Mesenchymal stem cell (in vitro differentiated cells and primary cell): ENCODE measurements at regions not wholly inside any gene's neighbourhood (a gene's known extent, or its start where the extent isn't known, plus 50 kb on each side); places are given as distances from the start of the nearest gene placed in this dataset.

Source experiments
- DNase-seq: peaks from one replicate; pipeline ENCODE4 v3.0.0-alpha.2; 2013
- H2AFZ ChIP-seq: one replicate; pipeline ENCODE4 v1.6.1; 2013; ENCODE audit warnings: low read depth, mild to moderate bottlenecking, control low read depth, inconsistent platforms, low read length, moderate library complexity
- H2AK5ac ChIP-seq: 2 replicates; pipeline ENCODE4 v1.6.1; 2013; ENCODE audit warnings: low read length, moderate library complexity, mild to moderate bottlenecking, inconsistent platforms; ENCODE audit not compliant: severe bottlenecking
- H2BK120ac ChIP-seq: one replicate; pipeline ENCODE4 v1.6.1; 2013; ENCODE audit warnings: low read depth, mild to moderate bottlenecking, inconsistent platforms, low read length, moderate library complexity
- H2BK12ac ChIP-seq, 2 experiments: one replicate each; pipeline ENCODE4 v1.6.1; 2013; ENCODE audit warnings: inconsistent platforms in 2 of 2, low read length in 2 of 2, mild to moderate bottlenecking in 2 of 2, moderate library complexity in 2 of 2, control low read depth in 1 of 2
- H2BK15ac ChIP-seq: one replicate; pipeline ENCODE4 v1.6.1; 2013; ENCODE audit warnings: mild to moderate bottlenecking, low read depth, inconsistent platforms; ENCODE audit not compliant: poor library complexity, severe bottlenecking
- H2BK5ac ChIP-seq: 2 replicates; pipeline ENCODE4 v1.6.1; 2013; ENCODE audit warnings: low read depth, mild to moderate bottlenecking, low read length, control low read depth, inconsistent platforms; ENCODE audit not compliant: poor library complexity, severe bottlenecking
- H3K14ac ChIP-seq, 2 experiments: one replicate each; pipeline ENCODE4 v1.6.1; 2013; ENCODE audit warnings: inconsistent platforms in 2 of 2, low read length in 2 of 2, control low read depth in 1 of 2, mild to moderate bottlenecking in 1 of 2, moderate library complexity in 1 of 2
- H3K18ac ChIP-seq, 2 experiments: one replicate each; pipeline ENCODE4 v1.6.1; 2013; ENCODE audit warnings: inconsistent platforms in 2 of 2, low read length in 2 of 2, control low read depth in 1 of 2, low read depth in 1 of 2, mild to moderate bottlenecking in 1 of 2
- H3K23ac ChIP-seq, 2 experiments: one replicate each; pipeline ENCODE4 v1.6.1; 2013; ENCODE audit warnings: inconsistent platforms in 2 of 2, low read length in 2 of 2, mild to moderate bottlenecking in 2 of 2, moderate library complexity in 2 of 2, control low read depth in 1 of 2
- H3K27ac ChIP-seq: 2 replicates; pipeline ENCODE4 v1.5.1; 2013; ENCODE audit warnings: mild to moderate bottlenecking, moderate library complexity, low read length, control low read depth, inconsistent platforms; ENCODE audit not compliant: poor library complexity, severe bottlenecking
- H3K27me3 ChIP-seq, 2 experiments: 2 replicates each; pipeline versions ENCODE4 v1.6.1 to v1.7.0; 2013; ENCODE audit warnings: low read length in 2 of 2, mild to moderate bottlenecking in 2 of 2, moderate library complexity in 2 of 2, control low read depth in 1 of 2, inconsistent platforms in 1 of 2; ENCODE audit not compliant: control insufficient read depth in 1 of 2, insufficient read depth in 1 of 2
- H3K36me3 ChIP-seq, 2 experiments: 2 replicates each; pipeline versions ENCODE4 v1.6.1 to v1.7.0; 2013; ENCODE audit warnings: low read length in 2 of 2, control low read depth in 1 of 2, inconsistent platforms in 1 of 2, low read depth in 1 of 2, mild to moderate bottlenecking in 1 of 2; ENCODE audit not compliant: insufficient read depth in 2 of 2, control insufficient read depth in 1 of 2
- H3K4ac ChIP-seq, 2 experiments: one replicate each; pipeline ENCODE4 v1.6.1; 2013; ENCODE audit warnings: inconsistent platforms in 2 of 2, low read length in 2 of 2, mild to moderate bottlenecking in 2 of 2, moderate library complexity in 2 of 2, control low read depth in 1 of 2, low read depth in 1 of 2
- H3K4me1 ChIP-seq: 2 replicates; pipeline ENCODE4 v1.6.1; 2013; ENCODE audit warnings: low read depth, low read length, control low read depth; ENCODE audit not compliant: control insufficient read depth, insufficient read depth
- H3K4me2 ChIP-seq: 2 replicates; pipeline ENCODE4 v1.6.1; 2013; ENCODE audit warnings: low read length, mild to moderate bottlenecking, inconsistent platforms; ENCODE audit not compliant: poor library complexity, severe bottlenecking
- H3K4me3 ChIP-seq, 2 experiments: 2 replicates each; pipeline versions ENCODE4 v1.5.1 to v1.7.0; 2013; ENCODE audit warnings: low read length in 2 of 2, mild to moderate bottlenecking in 2 of 2, control low read depth in 1 of 2, low read depth in 1 of 2; ENCODE audit not compliant: insufficient read depth in 1 of 2
- H3K79me1 ChIP-seq: replicated peaks from 2 replicates; pipeline ENCODE4 v1.6.1; 2013; ENCODE audit warnings: mild to moderate bottlenecking, control low read depth, low read length, inconsistent platforms; ENCODE audit not compliant: poor library complexity, severe bottlenecking
- H3K9ac ChIP-seq: 2 replicates; pipeline ENCODE4 v1.7.0; 2013; ENCODE audit warnings: mild to moderate bottlenecking, low read length, moderate library complexity
- H3K9me3 ChIP-seq: 2 replicates; pipeline ENCODE4 v1.7.0; 2013; ENCODE audit warnings: mild to moderate bottlenecking, low read length; ENCODE audit not compliant: control insufficient read depth
- H4K8ac ChIP-seq: one replicate; pipeline ENCODE4 v1.6.1; 2013; ENCODE audit warnings: inconsistent platforms, mild to moderate bottlenecking, low read length, moderate library complexity
- H4K91ac ChIP-seq: one replicate; pipeline ENCODE4 v1.6.1; 2013; ENCODE audit warnings: mild to moderate bottlenecking, low read length, inconsistent platforms
- WGBS: methylation state at CpG from one replicate; pipeline ENCODE4 v1.1.7; 2013; ENCODE audit warnings: mixed read lengths; 5-methylcytosine and 5-hydroxymethylcytosine counted together

- H2AFZ ChIP-seq, result no peak overlapping the region
- H2AK5ac ChIP-seq, result no peak overlapping the region
- no peak overlapping the region for H2BK5ac ChIP-seq
- WGBS, result 63% methylated on average over 4 of the region's 4 CpGs
- no peaks in the 10 kb centered on the region for H3K79me1 ChIP-seq
- no peak overlapping the region for H3K4ac ChIP-seq
- no peak overlapping the region for H3K14ac ChIP-seq
- no peak overlapping the region for H3K18ac ChIP-seq
- no peak overlapping the region for H3K27ac ChIP-seq
- H3K23ac ChIP-seq, result no peak overlapping the region
- H4K8ac ChIP-seq, result no peak overlapping the region
- peaks cover 2% of the 10 kb centered on the region for H3K4me1 ChIP-seq
- no peak overlapping the region for H3K9ac ChIP-seq
- peaks cover 31 to 67% of the 10 kb centered on the region in 2 experiments for H3K27me3 ChIP-seq
- no peak overlapping the region for H4K91ac ChIP-seq
- no peaks in the 10 kb centered on the region for H3K9me3 ChIP-seq
- H3K4me2 ChIP-seq, result no peak overlapping the region
- no peak overlapping the region for H2BK15ac ChIP-seq
- no peak for DNase-seq
- no peak overlapping the region for H3K4me3 ChIP-seq
- H2BK120ac ChIP-seq, result no peak overlapping the region
- H2BK12ac ChIP-seq, result no peak overlapping the region
- no peaks in the 10 kb centered on the region for H3K36me3 ChIP-seq
Observed at GRCh38 chr17:77688369-77688768, 270.1 kb upstream of the TNRC6C start.

DNA sequence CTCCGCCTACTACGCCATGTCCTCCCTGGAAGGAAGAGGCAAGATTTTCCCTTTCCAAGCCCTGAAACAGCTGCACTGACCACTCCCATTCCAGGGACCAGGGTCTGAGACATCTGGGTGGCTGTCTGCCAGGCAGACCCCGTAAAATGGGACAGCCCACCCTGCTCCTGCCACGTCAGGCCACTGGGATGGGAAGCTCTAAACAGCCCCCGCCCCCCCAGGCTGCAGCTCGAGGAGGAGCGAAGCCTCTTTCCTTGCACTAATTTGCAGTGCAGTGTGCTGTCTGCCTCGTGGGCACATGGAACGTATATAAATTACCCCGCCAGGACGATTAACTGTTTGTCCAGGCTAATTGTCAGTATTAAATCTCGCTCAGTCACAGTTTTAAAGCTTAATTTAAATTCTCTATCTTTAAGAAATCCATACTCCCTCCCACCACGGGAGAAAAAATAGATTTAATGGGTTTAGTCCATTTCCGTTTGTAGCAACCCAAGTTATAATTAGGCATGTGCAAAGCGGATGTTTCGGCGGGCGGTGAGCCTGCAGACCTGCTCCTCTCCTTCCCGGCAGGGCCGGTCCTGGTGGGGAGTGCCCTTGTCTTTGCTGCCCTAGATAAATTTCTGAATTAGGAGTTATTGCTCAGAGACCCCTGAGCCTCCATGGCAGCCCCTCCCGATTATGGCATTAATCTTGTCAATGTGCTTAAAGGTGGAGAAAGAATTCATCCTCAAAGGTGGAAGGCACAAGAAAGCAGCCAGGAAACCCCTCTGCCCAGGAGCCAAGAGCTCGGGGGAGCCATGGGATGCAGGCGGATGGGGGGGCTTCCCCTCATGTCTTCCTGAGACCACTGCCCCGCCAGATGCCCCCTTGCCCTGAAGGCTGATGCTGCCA lies 268.0 kb upstream of the TNRC6C start:
- Histone ChIP-seq H4K91ac (no peak overlapping the region), H3K36me3 (no peaks in the 10 kb centered on the region), H3K9me3 (no peaks in the 10 kb centered on the region), H3K18ac (no peak overlapping the region), H2AK5ac (no peak overlapping the region), H3K4ac (no peak overlapping the region), H4K8ac (no peak overlapping the region), H3K14ac (no peak overlapping the region), H3K9ac (peak overlapping the region; percentile 53), H2AFZ (no peak overlapping the region), H3K27ac (no peak overlapping the region), H3K4me2 (no peak overlapping the region), H2BK12ac (no peak overlapping the region), H2BK120ac (no peak overlapping the region), H3K23ac (no peak overlapping the region), H3K27me3 (peaks cover 48 to 73% of the 10 kb centered on the region in 2 experiments), H3K79me1 (no peaks in the 10 kb centered on the region), H3K4me1 (peaks cover 2% of the 10 kb centered on the region), H2BK5ac (no peak overlapping the region), H3K4me3 (peak overlapping the region in 1 of 2 experiments; percentile 69), H2BK15ac (no peak overlapping the region)
- WGBS, result 79% methylated on average over 24 of the region's 24 CpGs
- no peak for DNase-seq

- H3K4ac ChIP-seq, result no peak overlapping the region
- H4K8ac ChIP-seq, result no peak overlapping the region
- WGBS, result 83% methylated on average over 20 of the region's 21 CpGs
- H4K91ac ChIP-seq, result peak overlapping the region; percentile 28
- no peak overlapping the region for H3K18ac ChIP-seq
- H2BK15ac ChIP-seq, result no peak overlapping the region
- H2AK5ac ChIP-seq, result no peak overlapping the region
- H2BK120ac ChIP-seq, result no peak overlapping the region
- H3K14ac ChIP-seq, result no peak overlapping the region
- H3K23ac ChIP-seq, result peak overlapping the region in 1 of 2 experiments; percentile 28
- no peaks in the 10 kb centered on the region for H3K36me3 ChIP-seq
- no peak for DNase-seq
- H3K4me2 ChIP-seq, result no peak overlapping the region
- H2BK5ac ChIP-seq, result no peak overlapping the region
- H3K27ac ChIP-seq, result no peak overlapping the region
- H3K27me3 ChIP-seq, result peaks cover 53 to 73% of the 10 kb centered on the region in 2 experiments
- no peak overlapping the region for H2BK12ac ChIP-seq
- H3K9ac ChIP-seq, result no peak overlapping the region
- no peak overlapping the region for H3K4me3 ChIP-seq
- no peaks in the 10 kb centered on the region for H3K9me3 ChIP-seq
- peaks cover 2% of the 10 kb centered on the region for H3K4me1 ChIP-seq
- H3K79me1 ChIP-seq, result no peaks in the 10 kb centered on the region
- H2AFZ ChIP-seq, result no peak overlapping the region
Observed at GRCh38 chr17:77691216-77692085, 267.1 kb upstream of the TNRC6C start.

- H3K14ac ChIP-seq, result no peak overlapping the region
- H3K27ac ChIP-seq, result no peak overlapping the region
- H2BK12ac ChIP-seq, result no peak overlapping the region
- no peak overlapping the region for H2BK5ac ChIP-seq
- H3K4me3 ChIP-seq, result no peak overlapping the region
- H3K4me1 ChIP-seq, result peaks cover 2% of the 10 kb centered on the region
- H2AFZ ChIP-seq, result no peak overlapping the region
- H4K8ac ChIP-seq, result no peak overlapping the region
- no peak overlapping the region for H3K4ac ChIP-seq
- H3K9me3 ChIP-seq, result no peaks in the 10 kb centered on the region
- H2BK15ac ChIP-seq, result no peak overlapping the region
- no peak overlapping the region for H3K23ac ChIP-seq
- H3K27me3 ChIP-seq, result peaks cover 66 to 77% of the 10 kb centered on the region in 2 experiments
- H3K36me3 ChIP-seq, result no peaks in the 10 kb centered on the region
- no peak overlapping the region for H3K18ac ChIP-seq
- no peak for DNase-seq
- H3K79me1 ChIP-seq, result no peaks in the 10 kb centered on the region
- no peak overlapping the region for H4K91ac ChIP-seq
- H2AK5ac ChIP-seq, result no peak overlapping the region
- H3K4me2 ChIP-seq, result no peak overlapping the region
- 81% methylated on average over 11 of the region's 12 CpGs for WGBS
- H3K9ac ChIP-seq, result no peak overlapping the region
- H2BK120ac ChIP-seq, result no peak overlapping the region
Observed at GRCh38 chr17:77692571-77693161, 265.8 kb upstream of the TNRC6C start.
